HepG2 (cell line): ENCODE measurements at regions not wholly inside any gene's neighbourhood (a gene's known extent, or its start where the extent isn't known, plus 50 kb on each side); places are given as distances from the start of the nearest gene placed in this dataset.

Source experiments
- DMAP1 ChIP-seq: IDR thresholded peaks from 2 replicates; pipeline ENCODE4 v1.6.1; 2016
- FOXC1 ChIP-seq: sonication (generic); formaldehyde crosslinking; IDR thresholded peaks from 2 replicates; pipeline ENCODE4 v1.8.0; 2022; ENCODE audit warnings: mild to moderate bottlenecking, missing genetic modification reagents, borderline replicate concordance
- MIER3 ChIP-seq: IDR thresholded peaks from 2 replicates; pipeline ENCODE4 v1.6.1; 2016; ENCODE audit warnings: missing compliant biosample characterization, borderline replicate concordance
- TF ChIP-seq, protein P1 (sequence below): sonication (generic); formaldehyde crosslinking; IDR thresholded peaks from 2 replicates; pipeline ENCODE4 v1.5.0; 2020; ENCODE audit warnings: missing genetic modification reagents

DNA sequence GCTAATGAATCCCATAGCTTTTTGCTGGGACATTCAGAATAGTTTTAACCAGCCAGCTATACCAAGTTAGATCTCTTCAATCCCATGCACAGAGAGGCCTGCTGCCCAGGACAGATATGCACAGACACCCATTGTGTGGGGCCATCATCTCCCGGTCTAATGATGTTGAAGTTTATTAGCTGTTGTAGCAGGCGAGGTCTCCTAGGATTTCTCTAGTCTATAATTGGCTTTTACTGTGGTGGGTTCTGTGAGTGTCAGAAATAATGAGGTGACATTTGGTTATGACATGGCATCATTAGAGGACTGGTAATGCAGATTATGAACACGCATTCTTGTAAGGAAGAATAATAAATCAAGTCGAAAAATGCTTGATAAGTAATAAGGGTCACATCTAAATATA, 81.4 kb upstream of the PLPP4 start:
- TF ChIP-seq, protein P1, sequence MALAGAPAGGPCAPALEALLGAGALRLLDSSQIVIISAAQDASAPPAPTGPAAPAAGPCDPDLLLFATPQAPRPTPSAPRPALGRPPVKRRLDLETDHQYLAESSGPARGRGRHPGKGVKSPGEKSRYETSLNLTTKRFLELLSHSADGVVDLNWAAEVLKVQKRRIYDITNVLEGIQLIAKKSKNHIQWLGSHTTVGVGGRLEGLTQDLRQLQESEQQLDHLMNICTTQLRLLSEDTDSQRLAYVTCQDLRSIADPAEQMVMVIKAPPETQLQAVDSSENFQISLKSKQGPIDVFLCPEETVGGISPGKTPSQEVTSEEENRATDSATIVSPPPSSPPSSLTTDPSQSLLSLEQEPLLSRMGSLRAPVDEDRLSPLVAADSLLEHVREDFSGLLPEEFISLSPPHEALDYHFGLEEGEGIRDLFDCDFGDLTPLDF = no peak
- TF ChIP-seq MIER3 (CRISPR knock-in tag) = no peak
- TF ChIP-seq DMAP1 (CRISPR knock-in tag) = no peak
- TF ChIP-seq FOXC1 (CRISPR knock-in tag) = no peak
